Ishikawa (cell line): ENCODE measurements at regions not wholly inside any gene's neighbourhood (a gene's known extent, or its start where the extent isn't known, plus 50 kb on each side); places are given as distances from the start of the nearest gene placed in this dataset.

Source experiments
- CEBPB ChIP-seq: IDR thresholded peaks from 2 replicates; pipeline ENCODE4 v1.6.1; 2012
- CREB1 ChIP-seq: IDR thresholded peaks from 2 replicates; pipeline ENCODE4 v1.6.1; 2012; ENCODE audit warnings: low read depth
- EGR1 ChIP-seq: IDR thresholded peaks from 2 replicates; pipeline ENCODE4 v1.6.1; 2012
- EP300 ChIP-seq: IDR thresholded peaks from 2 replicates; pipeline ENCODE4 v1.6.1; 2012; ENCODE audit warnings: borderline replicate concordance
- FOXM1 ChIP-seq: IDR thresholded peaks from 2 replicates; pipeline ENCODE4 v1.6.1; 2012; ENCODE audit warnings: low read depth, borderline replicate concordance
- NFIC ChIP-seq: IDR thresholded peaks from 2 replicates; pipeline ENCODE4 v1.6.1; 2012
- RAD21 ChIP-seq: IDR thresholded peaks from 2 replicates; pipeline ENCODE4 v1.6.1; 2012; ENCODE audit warnings: low read depth
- TAF1 ChIP-seq: IDR thresholded peaks from 2 replicates; pipeline ENCODE4 v1.6.1; 2012; ENCODE audit warnings: low read depth, mild to moderate bottlenecking
- TCF12 ChIP-seq: IDR thresholded peaks from 2 replicates; pipeline ENCODE4 v1.6.1; 2012; ENCODE audit warnings: low read depth
- TEAD4 ChIP-seq: IDR thresholded peaks from 2 replicates; pipeline ENCODE4 v1.6.1; 2012
- YY1 ChIP-seq: IDR thresholded peaks from 2 replicates; pipeline ENCODE4 v1.6.1; 2012; ENCODE audit warnings: low read depth
- ZBTB7A ChIP-seq: IDR thresholded peaks from 2 replicates; pipeline ENCODE4 v1.6.1; 2012; ENCODE audit warnings: low read depth
- TF ChIP-seq, protein P1 (sequence below): IDR thresholded peaks from 2 replicates; pipeline ENCODE4 v1.6.1; 2012; ENCODE audit warnings: low read depth, mild to moderate bottlenecking
- TF ChIP-seq, protein P2 (sequence below): IDR thresholded peaks from 2 replicates; pipeline ENCODE4 v1.6.1; 2012
- TF ChIP-seq, protein P3 (sequence below): IDR thresholded peaks from 2 replicates; pipeline ENCODE4 v1.6.1; 2012

DNA sequence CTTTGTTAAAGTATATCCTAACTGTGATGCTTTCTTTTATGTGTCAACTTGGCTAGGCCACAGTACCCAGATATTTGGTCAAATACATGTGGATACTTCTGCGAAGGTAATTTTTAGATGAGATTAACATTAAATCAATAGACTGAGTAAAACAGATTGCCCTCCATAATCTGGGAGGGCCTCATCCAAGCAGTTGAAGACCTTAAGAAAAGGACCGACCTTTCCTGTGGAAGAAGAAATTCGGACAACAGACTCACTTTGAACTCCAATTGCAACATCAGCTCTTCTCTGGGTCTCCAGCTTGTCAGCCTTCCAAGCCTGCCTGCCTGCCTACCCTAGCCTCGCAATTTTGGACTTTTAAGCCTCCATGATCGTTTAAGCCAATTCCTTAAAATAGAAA lies 57.9 kb upstream of the DOCK9 start:
- TF ChIP-seq TEAD4 = no peak
- no peak for TF ChIP-seq CREB1
- TF ChIP-seq, protein P1, sequence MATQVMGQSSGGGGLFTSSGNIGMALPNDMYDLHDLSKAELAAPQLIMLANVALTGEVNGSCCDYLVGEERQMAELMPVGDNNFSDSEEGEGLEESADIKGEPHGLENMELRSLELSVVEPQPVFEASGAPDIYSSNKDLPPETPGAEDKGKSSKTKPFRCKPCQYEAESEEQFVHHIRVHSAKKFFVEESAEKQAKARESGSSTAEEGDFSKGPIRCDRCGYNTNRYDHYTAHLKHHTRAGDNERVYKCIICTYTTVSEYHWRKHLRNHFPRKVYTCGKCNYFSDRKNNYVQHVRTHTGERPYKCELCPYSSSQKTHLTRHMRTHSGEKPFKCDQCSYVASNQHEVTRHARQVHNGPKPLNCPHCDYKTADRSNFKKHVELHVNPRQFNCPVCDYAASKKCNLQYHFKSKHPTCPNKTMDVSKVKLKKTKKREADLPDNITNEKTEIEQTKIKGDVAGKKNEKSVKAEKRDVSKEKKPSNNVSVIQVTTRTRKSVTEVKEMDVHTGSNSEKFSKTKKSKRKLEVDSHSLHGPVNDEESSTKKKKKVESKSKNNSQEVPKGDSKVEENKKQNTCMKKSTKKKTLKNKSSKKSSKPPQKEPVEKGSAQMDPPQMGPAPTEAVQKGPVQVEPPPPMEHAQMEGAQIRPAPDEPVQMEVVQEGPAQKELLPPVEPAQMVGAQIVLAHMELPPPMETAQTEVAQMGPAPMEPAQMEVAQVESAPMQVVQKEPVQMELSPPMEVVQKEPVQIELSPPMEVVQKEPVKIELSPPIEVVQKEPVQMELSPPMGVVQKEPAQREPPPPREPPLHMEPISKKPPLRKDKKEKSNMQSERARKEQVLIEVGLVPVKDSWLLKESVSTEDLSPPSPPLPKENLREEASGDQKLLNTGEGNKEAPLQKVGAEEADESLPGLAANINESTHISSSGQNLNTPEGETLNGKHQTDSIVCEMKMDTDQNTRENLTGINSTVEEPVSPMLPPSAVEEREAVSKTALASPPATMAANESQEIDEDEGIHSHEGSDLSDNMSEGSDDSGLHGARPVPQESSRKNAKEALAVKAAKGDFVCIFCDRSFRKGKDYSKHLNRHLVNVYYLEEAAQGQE = no peak
- TF ChIP-seq, protein P2, sequence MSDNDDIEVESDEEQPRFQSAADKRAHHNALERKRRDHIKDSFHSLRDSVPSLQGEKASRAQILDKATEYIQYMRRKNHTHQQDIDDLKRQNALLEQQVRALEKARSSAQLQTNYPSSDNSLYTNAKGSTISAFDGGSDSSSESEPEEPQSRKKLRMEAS = no peak
- no peak for TF ChIP-seq EGR1
- TF ChIP-seq TCF12 = no peak
- no peak for TF ChIP-seq TAF1
- TF ChIP-seq, protein P3, sequence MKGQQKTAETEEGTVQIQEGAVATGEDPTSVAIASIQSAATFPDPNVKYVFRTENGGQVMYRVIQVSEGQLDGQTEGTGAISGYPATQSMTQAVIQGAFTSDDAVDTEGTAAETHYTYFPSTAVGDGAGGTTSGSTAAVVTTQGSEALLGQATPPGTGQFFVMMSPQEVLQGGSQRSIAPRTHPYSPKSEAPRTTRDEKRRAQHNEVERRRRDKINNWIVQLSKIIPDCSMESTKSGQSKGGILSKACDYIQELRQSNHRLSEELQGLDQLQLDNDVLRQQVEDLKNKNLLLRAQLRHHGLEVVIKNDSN = no peak
- TF ChIP-seq ZBTB7A = no peak
- TF ChIP-seq YY1 = no peak
- TF ChIP-seq RAD21 = no peak
- TF ChIP-seq CEBPB = no peak
- no peak for TF ChIP-seq FOXM1
- no peak for TF ChIP-seq NFIC
- no peak for TF ChIP-seq EP300

DNA sequence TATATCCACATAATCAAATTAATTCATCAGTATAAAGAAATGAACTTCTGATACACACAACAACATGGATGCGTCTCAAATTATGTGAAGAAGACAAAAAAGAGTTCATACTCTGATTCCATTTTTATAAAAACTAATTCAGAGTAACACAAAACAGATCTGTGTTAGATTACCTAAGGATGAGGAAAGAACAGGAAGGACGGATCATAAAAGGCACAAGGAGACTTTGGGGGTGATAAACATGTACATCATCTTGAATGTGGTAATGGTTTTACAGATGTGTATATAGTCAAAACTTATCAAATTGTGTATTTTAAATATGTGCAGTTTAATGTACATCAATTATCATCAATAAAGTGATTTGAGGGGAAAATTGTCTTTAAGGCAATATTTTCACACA lies 59.9 kb upstream of the DOCK9 start:
- TF ChIP-seq CREB1 (no peak), YY1 (no peak)
- TF ChIP-seq, protein P2 = no peak
- TF ChIP-seq, protein P3 = no peak

DNA sequence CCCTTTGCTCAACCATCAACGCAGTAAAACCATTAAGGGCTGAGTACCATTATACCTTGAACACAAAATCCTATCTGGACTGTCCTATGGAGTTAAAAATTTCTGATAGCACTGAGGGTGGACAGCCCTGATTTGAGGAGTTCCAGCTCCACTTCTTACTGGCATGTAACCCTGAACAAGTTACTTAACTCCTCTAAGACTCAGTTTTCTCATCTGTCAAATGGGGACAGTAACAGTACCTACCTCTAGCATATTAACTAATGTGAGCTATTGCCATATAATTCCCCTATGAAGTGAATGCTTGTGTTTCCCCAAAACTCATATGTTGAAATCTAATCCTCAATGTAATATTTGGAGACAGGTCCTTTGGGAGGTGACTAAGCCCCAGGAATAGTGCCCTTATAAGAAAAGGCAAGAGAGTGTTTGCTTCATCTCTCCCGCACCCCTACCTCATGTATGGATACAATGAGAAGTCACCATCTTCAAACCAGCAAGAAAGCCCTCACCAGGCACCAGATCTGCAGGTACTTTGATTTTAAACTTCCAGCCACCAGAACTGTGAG lies 61.9 kb upstream of the DOCK9 start:
- TF ChIP-seq TAF1 = no peak

DNA sequence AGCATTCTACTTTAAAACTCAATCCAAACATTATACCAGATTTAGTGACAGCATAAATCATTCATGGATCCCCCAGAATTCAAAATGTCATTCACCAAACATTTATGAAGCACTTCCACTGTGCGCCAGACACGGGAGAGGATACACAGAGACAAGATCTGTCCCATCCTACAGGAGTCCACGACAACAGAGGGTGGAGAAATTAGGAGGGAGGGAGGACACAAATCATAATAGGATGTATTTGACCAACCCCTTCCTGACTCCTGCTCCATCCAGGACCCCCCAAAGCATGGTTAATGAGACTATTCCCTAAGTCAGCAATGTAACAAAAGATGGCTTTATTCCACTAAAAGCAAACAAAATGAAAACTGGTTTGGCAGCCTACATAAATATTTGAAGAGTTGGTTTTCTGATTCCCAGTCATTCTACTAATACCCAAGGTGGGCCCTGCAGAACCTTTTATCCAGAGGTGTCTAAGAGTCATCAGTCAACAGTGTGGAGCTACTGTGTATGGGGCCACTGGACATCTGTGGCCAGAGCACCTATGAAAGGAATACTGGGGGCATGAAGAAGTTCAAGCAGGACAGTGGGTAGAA lies 62.8 kb upstream of the DOCK9 start:
- TF ChIP-seq TCF12 = no peak
- TF ChIP-seq, protein P1 = no peak
- no peak for TF ChIP-seq EP300
- TF ChIP-seq CEBPB = no peak
- no peak for TF ChIP-seq TAF1
- TF ChIP-seq NFIC = no peak
- TF ChIP-seq, protein P3 = no peak
- no peak for TF ChIP-seq ZBTB7A
- no peak for TF ChIP-seq CREB1
- no peak for TF ChIP-seq RAD21
- TF ChIP-seq FOXM1 = no peak
- no peak for TF ChIP-seq TEAD4

DNA sequence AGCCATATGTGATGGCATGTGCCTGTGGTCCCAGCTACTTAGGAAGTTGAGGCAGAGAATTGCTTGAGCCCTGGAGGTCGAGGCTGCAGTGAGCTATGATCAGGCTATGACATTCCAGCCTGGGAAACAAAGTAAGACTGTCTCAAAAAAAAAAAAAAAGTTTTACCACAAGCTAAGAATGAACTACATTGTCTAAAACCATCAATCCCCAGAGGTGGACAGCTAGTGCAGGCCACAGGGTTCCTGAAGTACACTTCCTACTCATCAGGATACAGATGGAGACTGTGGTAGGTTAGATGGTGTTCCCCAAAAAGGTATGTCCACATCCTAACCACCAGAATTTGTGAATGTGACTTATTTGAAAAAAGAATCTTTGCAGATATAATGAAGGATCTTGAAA lies 63.5 kb upstream of the DOCK9 start:
- no peak for TF ChIP-seq CREB1

DNA sequence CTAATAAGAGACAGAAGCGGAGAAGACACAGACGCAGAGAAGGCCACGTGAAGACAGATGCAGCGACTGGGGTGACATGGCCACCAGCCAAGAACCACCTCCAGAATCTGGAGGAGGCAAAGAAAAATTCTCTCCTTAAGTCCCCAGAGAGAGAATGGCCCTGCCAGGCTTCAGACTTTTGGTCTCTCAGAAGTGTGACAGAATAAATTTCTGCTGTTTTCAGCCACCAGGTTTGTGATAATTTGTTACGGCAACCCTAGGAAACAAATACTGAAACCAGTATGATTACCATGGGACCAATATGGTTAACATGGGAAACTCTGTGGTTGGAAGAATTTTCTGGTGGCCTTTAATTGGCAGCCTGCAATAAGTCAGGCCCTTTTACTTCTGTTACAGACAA lies 63.9 kb upstream of the DOCK9 start:
- no peak for TF ChIP-seq NFIC
